ENCODE measurements at regions not wholly inside any gene's neighbourhood (a gene's known extent, or its start where the extent isn't known, plus 50 kb on each side); places are given as distances from the start of the nearest gene placed in this dataset.

DNA sequence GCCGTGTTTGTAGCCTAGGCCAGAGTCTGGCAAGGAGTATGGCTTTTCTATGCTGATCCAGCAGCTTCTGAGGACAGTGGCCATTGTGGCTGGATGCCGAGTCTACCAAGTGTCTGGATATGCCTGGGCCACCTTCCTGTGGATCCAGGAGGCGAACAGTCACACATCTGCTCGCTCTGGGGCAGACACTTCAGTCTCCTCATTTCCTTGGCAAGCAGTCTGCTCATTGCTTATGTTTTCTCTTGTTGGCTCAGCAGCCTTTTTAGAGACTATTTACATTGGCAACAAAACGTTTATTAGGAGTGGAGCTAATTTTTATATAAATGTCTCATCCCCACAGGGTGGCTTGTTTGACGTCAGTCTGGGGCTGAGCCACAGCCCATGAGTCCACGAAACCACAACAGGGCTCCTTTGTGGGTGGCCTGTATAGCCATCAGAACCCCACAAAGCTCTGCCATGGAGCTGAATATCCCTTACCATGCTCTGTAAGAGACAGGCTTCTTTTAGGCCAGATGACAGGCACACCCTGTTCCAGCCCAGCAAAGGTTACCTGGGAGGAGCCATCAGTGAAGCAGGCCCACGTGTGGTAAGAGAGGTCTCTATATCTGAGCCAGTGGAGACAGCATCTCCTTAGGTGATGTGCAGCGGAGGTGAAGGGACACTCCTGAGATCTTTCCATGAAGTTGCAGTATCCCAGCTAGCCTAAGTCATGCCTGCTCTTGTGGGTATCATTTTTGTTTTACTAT lies 221.7 kb downstream of the DIRAS2 start:
- Histone ChIP-seq H3K27ac (ENCODE audit: low read depth, low read length) (no peak overlapping the region), H4K20me1 (replicated peaks in 1 of 2; ENCODE audit: control insufficient read depth in 1 of 2, insufficient read depth in 2 of 2, low read length in 2 of 2) (no peaks in the 10 kb centered on the region), H3K79me1 (ENCODE audit: low read depth, low read length) (no peaks in the 10 kb centered on the region), H3K4me2 (ENCODE audit: insufficient read depth in 1 of 2, low read depth in 2 of 2, low read length in 2 of 2) (no peak overlapping the region), H3K18ac (ENCODE audit: extremely low read depth, low read length) (no peak overlapping the region), H3K9me3 (ENCODE audit: insufficient read depth in 2 of 2, low read depth in 1 of 2, low read length in 1 of 2) (no peaks in the 10 kb centered on the region), H3K56ac (replicated peaks; ENCODE audit: insufficient read length, low read depth, low read length) (no peak overlapping the region), H2AFZ (ENCODE audit: low read length) (no peak overlapping the region), H4K5ac (ENCODE audit: insufficient read length, low read depth, low read length) (no peak overlapping the region), H3K9ac (replicated peaks in 1 of 4; ENCODE audit: extremely low read depth in 1 of 4, low read depth in 3 of 4, low read length in 3 of 4) (no peak overlapping the region), H4K8ac (ENCODE audit: extremely low read depth, insufficient read depth, low read length) (no peak overlapping the region), H3K4ac (replicated peaks; ENCODE audit: insufficient read length, low read depth, low read length) (no peak overlapping the region), H2BK12ac (ENCODE audit: low read depth, low read length) (no peak overlapping the region), H2BK15ac (ENCODE audit: low read length) (no peak overlapping the region), H2AK5ac (ENCODE audit: low read depth, low read length) (no peak overlapping the region), H3K79me2 (ENCODE audit: control insufficient read depth in 1 of 2, insufficient read depth in 2 of 2, low read length in 2 of 2) (no peaks in the 10 kb centered on the region), H3K23me2 (ENCODE audit: low read depth, low read length) (no peaks in the 10 kb centered on the region), H2BK20ac (ENCODE audit: low read length) (no peak overlapping the region), H3K4me3 (ENCODE audit: extremely low read depth in 1 of 4, insufficient read depth in 2 of 4, low read depth in 3 of 4, low read length in 4 of 4) (no peak overlapping the region), H3K4me1 (replicated peaks in 1 of 4; ENCODE audit: control insufficient read depth in 3 of 4, insufficient read depth in 4 of 4, low read length in 3 of 4) (no peaks in the 10 kb centered on the region; a peak in 1 of 7 replicates), H4K91ac (replicated peaks; ENCODE audit: insufficient read length, low read length) (no peak overlapping the region), H2BK120ac (replicated peaks; ENCODE audit: low read depth, low read length) (no peak overlapping the region), H3K36me3 (ENCODE audit: control insufficient read depth in 2 of 4, insufficient read depth in 4 of 4, low read length in 3 of 4) (no peaks in the 10 kb centered on the region), H3K14ac (ENCODE audit: insufficient read length) (no peak overlapping the region), H2BK5ac (ENCODE audit: low read depth, low read length) (no peak overlapping the region), H3K23ac (ENCODE audit: insufficient read length) (no peak overlapping the region), H3K27me3 (replicated peaks in 1 of 4; ENCODE audit: control insufficient read depth in 3 of 4, extremely low read depth in 1 of 4, insufficient read depth in 3 of 4, low read length in 3 of 4) (no peaks in the 10 kb centered on the region)
- FAIRE-seq (no peak), DNase-seq (ENCODE audit: low read depth in 1 of 2, low spot score in 2 of 2) (no peak)
- POLR2A ChIA-PET (ENCODE audit: partially characterized antibody): no interaction called here
- WGBS, 2 experiments (ENCODE audit: extremely low coverage in 1 of 2, insufficient coverage in 1 of 2, insufficient read length in 1 of 2, insufficient replicate concordance in 2 of 2, low coverage in 1 of 2, low lambda C conversion rate in 2 of 2, missing lambda C conversion rate in 1 of 2): 57% methylated on average over 9 of the region's 9 CpGs; no CpG with 5 or more reads in 1 of the 2 experiments
- CTCF ChIA-PET (ENCODE audit: partially characterized antibody): no interaction called here
- TF ChIP-seq SP4 (IDR thresholded peaks at IDR 0.05; ENCODE audit: low read length): no peak
- no peak for TF ChIP-seq ASH2L (IDR thresholded peaks at IDR 0.05; ENCODE audit: low read length)

All from H1 (cell line).